ENCODE measurements at regions not wholly inside any gene's neighbourhood (a gene's known extent, or its start where the extent isn't known, plus 50 kb on each side); places are given as distances from the start of the nearest gene placed in this dataset.

- H3K27me3 Mint-ChIP-seq (ENCODE audit: low read depth): no peaks in the 10 kb centered on the region
- peaks cover 47% of the 10 kb centered on the region for H3K4me1 Mint-ChIP-seq
- H3K9me3 Mint-ChIP-seq: no peaks in the 10 kb centered on the region
- no peak for DNase-seq (ENCODE audit: low spot score in 2 of 2, unreplicated experiment in 2 of 2)
- no peak for TF ChIP-seq CTCF (IDR thresholded peaks at IDR 0.05; ENCODE audit: unreplicated experiment)
- peak overlapping the region; percentile 92 for H3K27ac Mint-ChIP-seq
- H3K4me3 Mint-ChIP-seq: no peak overlapping the region
- no peaks in the 10 kb centered on the region for H3K36me3 Mint-ChIP-seq
Observed at GRCh38 chr1:185564816-185565215, 169.4 kb upstream of the HMCN1 start.

- Mint-ChIP-seq H3K4me3 (no peak overlapping the region), H3K27ac (peak overlapping the region; percentile 10), H3K4me1 (peaks cover 51% of the 10 kb centered on the region), H3K36me3 (no peaks in the 10 kb centered on the region), H3K9me3 (no peaks in the 10 kb centered on the region), H3K27me3 (ENCODE audit: low read depth) (no peaks in the 10 kb centered on the region)
- DNase-seq (ENCODE audit: low spot score in 2 of 2, unreplicated experiment in 2 of 2): no peak
- TF ChIP-seq CTCF (IDR thresholded peaks at IDR 0.05; ENCODE audit: unreplicated experiment): no peak
Observed at GRCh38 chr1:185562461-185563359, 171.5 kb upstream of the HMCN1 start.

- H3K9me3 Mint-ChIP-seq: no peaks in the 10 kb centered on the region
- TF ChIP-seq CTCF (IDR thresholded peaks at IDR 0.05; ENCODE audit: unreplicated experiment): no peak
- H3K27ac Mint-ChIP-seq: no peak overlapping the region
- no peaks in the 10 kb centered on the region for H3K27me3 Mint-ChIP-seq (ENCODE audit: low read depth)
- H3K4me3 Mint-ChIP-seq: no peak overlapping the region
- peaks cover 40% of the 10 kb centered on the region for H3K4me1 Mint-ChIP-seq
- H3K36me3 Mint-ChIP-seq: no peaks in the 10 kb centered on the region
- DNase-seq (ENCODE audit: low spot score in 2 of 2, unreplicated experiment in 2 of 2): no peak
Observed at GRCh38 chr1:185561629-185562028, 172.6 kb upstream of the HMCN1 start.

GRCh38 chr1:185560760-185561159 is 173.4 kb upstream of the HMCN1 start:
- Mint-ChIP-seq H3K27ac (no peak overlapping the region), H3K36me3 (no peaks in the 10 kb centered on the region), H3K4me3 (no peak overlapping the region), H3K27me3 (ENCODE audit: low read depth) (no peaks in the 10 kb centered on the region), H3K4me1 (peaks cover 32% of the 10 kb centered on the region), H3K9me3 (no peaks in the 10 kb centered on the region)
- no peak for TF ChIP-seq CTCF (IDR thresholded peaks at IDR 0.05; ENCODE audit: unreplicated experiment)
- no peak for DNase-seq (ENCODE audit: low spot score in 2 of 2, unreplicated experiment in 2 of 2)

- Mint-ChIP-seq H3K36me3 (no peaks in the 10 kb centered on the region), H3K9me3 (no peaks in the 10 kb centered on the region), H3K4me1 (peaks cover 23% of the 10 kb centered on the region), H3K4me3 (no peak overlapping the region), H3K27me3 (ENCODE audit: low read depth) (no peaks in the 10 kb centered on the region), H3K27ac (no peak overlapping the region)
- no peak for DNase-seq (ENCODE audit: low spot score in 2 of 2, unreplicated experiment in 2 of 2)
- TF ChIP-seq CTCF (IDR thresholded peaks at IDR 0.05; ENCODE audit: unreplicated experiment): no peak
Observed at GRCh38 chr1:185559684-185560331, 174.4 kb upstream of the HMCN1 start.
